Activated T-cell treated with anti-CD3 and anti-CD28 coated beads, Interleukin-2, amount 50 U/mL, for 4 hours (primary cell): ENCODE measurements at regions not wholly inside any gene's neighbourhood (a gene's known extent, or its start where the extent isn't known, plus 50 kb on each side); places are given as distances from the start of the nearest gene placed in this dataset.

ENCODE experiments used
- ATAC-seq, 2 donors: fragments of 200-7000 bp; cut with Tn5 transposase; one replicate each; pipeline ENCODE4 v1.10.0; 2021
- DNase-seq: peaks from one replicate; pipeline ENCODE4 v3.0.0-alpha.2; 2020
- H3K27me3 Mint-ChIP-seq: one replicate; pipeline ENCODE4 v1.8.0; 2021; ENCODE audit warnings: low read depth, mixed read lengths
- H3K36me3 Mint-ChIP-seq: one replicate; pipeline ENCODE4 v1.8.0; 2022; ENCODE audit warnings: mixed read lengths; ENCODE audit not compliant: insufficient read depth
- H3K4me1 Mint-ChIP-seq: one replicate; pipeline ENCODE4 v1.8.0; 2021; ENCODE audit warnings: low read depth, mixed read lengths
- H3K4me3 Mint-ChIP-seq: one replicate; pipeline ENCODE4 v1.8.0; 2021; ENCODE audit warnings: mild to moderate bottlenecking, moderate library complexity, mixed read lengths
- H3K9me3 Mint-ChIP-seq: one replicate; pipeline ENCODE4 v1.8.0; 2021; ENCODE audit warnings: mixed read lengths

- Mint-ChIP-seq H3K9me3 (peaks cover 4% of the 10 kb centered on the region), H3K4me3 (no peak overlapping the region), H3K36me3 (no peaks in the 10 kb centered on the region), H3K27me3 (peaks cover 1% of the 10 kb centered on the region), H3K4me1 (no peaks in the 10 kb centered on the region)
- ATAC-seq (no peak), DNase-seq (no peak)
Observed at GRCh38 chr14:54127526-54127925, 170.9 kb upstream of the BMP4 start.

GRCh38 chr14:54129850-54130640, 173.4 kb upstream of the BMP4 start:
- ATAC-seq (no peak), DNase-seq (no peak)
- peaks cover 4% of the 10 kb centered on the region for H3K9me3 Mint-ChIP-seq
- no peaks in the 10 kb centered on the region for H3K36me3 Mint-ChIP-seq
- no peaks in the 10 kb centered on the region for H3K4me1 Mint-ChIP-seq
- H3K4me3 Mint-ChIP-seq, result no peak overlapping the region
- H3K27me3 Mint-ChIP-seq, result no peaks in the 10 kb centered on the region

- DNase-seq (no peak), ATAC-seq (no peak)
- Mint-ChIP-seq H3K9me3 (no peaks in the 10 kb centered on the region), H3K27me3 (peaks cover 4% of the 10 kb centered on the region), H3K4me1 (no peaks in the 10 kb centered on the region), H3K4me3 (no peak overlapping the region), H3K36me3 (no peaks in the 10 kb centered on the region)
Observed at GRCh38 chr14:54132496-54132895, 175.9 kb upstream of the BMP4 start.

- no peak for DNase-seq
- Mint-ChIP-seq H3K9me3 (no peaks in the 10 kb centered on the region), H3K27me3 (peaks cover 4% of the 10 kb centered on the region), H3K4me1 (no peaks in the 10 kb centered on the region), H3K4me3 (no peak overlapping the region), H3K36me3 (no peaks in the 10 kb centered on the region)
- ATAC-seq, result no peak
Observed at GRCh38 chr14:54133896-54134295, 177.3 kb upstream of the BMP4 start.

- no peaks in the 10 kb centered on the region for H3K9me3 Mint-ChIP-seq
- H3K4me3 Mint-ChIP-seq, result no peak overlapping the region
- H3K27me3 Mint-ChIP-seq, result peaks cover 4% of the 10 kb centered on the region
- DNase-seq (no peak), ATAC-seq (no peak)
- H3K4me1 Mint-ChIP-seq, result no peaks in the 10 kb centered on the region
- H3K36me3 Mint-ChIP-seq, result no peaks in the 10 kb centered on the region
Observed at GRCh38 chr14:54135804-54136280, 179.2 kb upstream of the BMP4 start.

GRCh38 chr14:54136894-54137613, 180.4 kb upstream of the BMP4 start:
- no peaks in the 10 kb centered on the region for H3K4me1 Mint-ChIP-seq
- no peaks in the 10 kb centered on the region for H3K36me3 Mint-ChIP-seq
- H3K27me3 Mint-ChIP-seq, result peaks cover 4% of the 10 kb centered on the region
- H3K4me3 Mint-ChIP-seq, result no peak overlapping the region
- H3K9me3 Mint-ChIP-seq, result no peaks in the 10 kb centered on the region
- no peak for DNase-seq
- no peak for ATAC-seq

- Mint-ChIP-seq H3K9me3 (no peaks in the 10 kb centered on the region), H3K36me3 (no peaks in the 10 kb centered on the region), H3K4me3 (no peak overlapping the region), H3K27me3 (peaks cover 4% of the 10 kb centered on the region), H3K4me1 (no peaks in the 10 kb centered on the region)
- DNase-seq, result no peak
- no peak for ATAC-seq
Observed at GRCh38 chr14:54137614-54137961, 181.0 kb upstream of the BMP4 start.

GRCh38 chr14:54138024-54138353, 181.4 kb upstream of the BMP4 start:
- DNase-seq, result no peak
- Mint-ChIP-seq H3K4me1 (no peaks in the 10 kb centered on the region), H3K36me3 (no peaks in the 10 kb centered on the region), H3K27me3 (peaks cover 6% of the 10 kb centered on the region), H3K9me3 (no peaks in the 10 kb centered on the region), H3K4me3 (no peak overlapping the region)
- no peak for ATAC-seq

GRCh38 chr14:54138354-54139038, 181.9 kb upstream of the BMP4 start:
- no peaks in the 10 kb centered on the region for H3K9me3 Mint-ChIP-seq
- ATAC-seq (no peak), DNase-seq (no peak)
- peaks cover 8% of the 10 kb centered on the region for H3K27me3 Mint-ChIP-seq
- no peaks in the 10 kb centered on the region for H3K36me3 Mint-ChIP-seq
- no peak overlapping the region for H3K4me3 Mint-ChIP-seq
- H3K4me1 Mint-ChIP-seq, result no peaks in the 10 kb centered on the region

- no peaks in the 10 kb centered on the region for H3K36me3 Mint-ChIP-seq
- H3K4me1 Mint-ChIP-seq, result no peaks in the 10 kb centered on the region
- peaks cover 8% of the 10 kb centered on the region for H3K27me3 Mint-ChIP-seq
- DNase-seq (no peak), ATAC-seq (no peak)
- H3K9me3 Mint-ChIP-seq, result no peaks in the 10 kb centered on the region
- no peak overlapping the region for H3K4me3 Mint-ChIP-seq
Observed at GRCh38 chr14:54140551-54140950, 183.9 kb upstream of the BMP4 start.

GRCh38 chr14:54146601-54147000, 190.0 kb upstream of the BMP4 start:
- H3K27me3 Mint-ChIP-seq, result peaks cover 5% of the 10 kb centered on the region
- no peak overlapping the region for H3K4me3 Mint-ChIP-seq
- no peak for DNase-seq
- peaks cover 25% of the 10 kb centered on the region for H3K9me3 Mint-ChIP-seq
- no peak for ATAC-seq
- H3K4me1 Mint-ChIP-seq, result no peaks in the 10 kb centered on the region
- no peaks in the 10 kb centered on the region for H3K36me3 Mint-ChIP-seq

- peaks cover 5% of the 10 kb centered on the region for H3K27me3 Mint-ChIP-seq
- ATAC-seq, result no peak
- peaks cover 25% of the 10 kb centered on the region for H3K9me3 Mint-ChIP-seq
- no peaks in the 10 kb centered on the region for H3K36me3 Mint-ChIP-seq
- H3K4me1 Mint-ChIP-seq, result no peaks in the 10 kb centered on the region
- H3K4me3 Mint-ChIP-seq, result no peak overlapping the region
- no peak for DNase-seq
Observed at GRCh38 chr14:54147282-54147681, 190.7 kb upstream of the BMP4 start.

GRCh38 chr14:54147758-54148157, 191.1 kb upstream of the BMP4 start:
- H3K27me3 Mint-ChIP-seq, result peaks cover 4% of the 10 kb centered on the region
- ATAC-seq (no peak), DNase-seq (no peak)
- H3K36me3 Mint-ChIP-seq, result no peaks in the 10 kb centered on the region
- H3K9me3 Mint-ChIP-seq, result peaks cover 25% of the 10 kb centered on the region
- H3K4me3 Mint-ChIP-seq, result no peak overlapping the region
- H3K4me1 Mint-ChIP-seq, result no peaks in the 10 kb centered on the region

GRCh38 chr14:54148251-54148650, 191.6 kb upstream of the BMP4 start:
- DNase-seq, result no peak
- peaks cover 25% of the 10 kb centered on the region for H3K9me3 Mint-ChIP-seq
- no peaks in the 10 kb centered on the region for H3K36me3 Mint-ChIP-seq
- H3K27me3 Mint-ChIP-seq, result no peaks in the 10 kb centered on the region
- ATAC-seq, result no peak
- no peak overlapping the region for H3K4me3 Mint-ChIP-seq
- no peaks in the 10 kb centered on the region for H3K4me1 Mint-ChIP-seq

GRCh38 chr14:54152351-54152750, 195.7 kb upstream of the BMP4 start:
- H3K27me3 Mint-ChIP-seq, result no peaks in the 10 kb centered on the region
- DNase-seq, result no peak
- H3K4me3 Mint-ChIP-seq, result no peak overlapping the region

More at GRCh38 chr14:54152351-54152750, 195.7 kb upstream of the BMP4 start:
- Mint-ChIP-seq H3K4me1 (no peaks in the 10 kb centered on the region), H3K9me3 (peaks cover 25% of the 10 kb centered on the region), H3K36me3 (no peaks in the 10 kb centered on the region)
- no peak for ATAC-seq
